ENCODE measurements at regions not wholly inside any gene's neighbourhood (a gene's known extent, or its start where the extent isn't known, plus 50 kb on each side); places are given as distances from the start of the nearest gene placed in this dataset.

- H3K9me1 ChIP-seq (replicated peaks; ENCODE audit: control insufficient read depth, extremely low read depth, insufficient read depth, low read length), result no peaks in the 10 kb centered on the region
- no peak for TF ChIP-seq GATA2 (IDR thresholded peaks at IDR 0.05; ENCODE audit: insufficient read depth, insufficient read length, low read depth, low read length)
- TF ChIP-seq EZH2 (IDR thresholded peaks at IDR 0.05; ENCODE audit: borderline replicate concordance, low read depth, low read length, severe bottlenecking), result no peak
- TF ChIP-seq FOS (IDR thresholded peaks at IDR 0.05; ENCODE audit: borderline replicate concordance, insufficient read depth, low read length), result no peak
- no peak for TF ChIP-seq JUN (IDR thresholded peaks at IDR 0.05; ENCODE audit: borderline replicate concordance, insufficient read depth, insufficient read length, low read depth)
- TF ChIP-seq POLR2A (IDR thresholded peaks at IDR 0.05; ENCODE audit: low read depth, low read length), result no peak
- TF ChIP-seq CTCF (IDR thresholded peaks at IDR 0.05; ENCODE audit: extremely low read depth in 1 of 2, insufficient read depth in 1 of 2, low read depth in 1 of 2, low read length in 2 of 2), result no peak
- no peak for TF ChIP-seq MYC (IDR thresholded peaks at IDR 0.05; ENCODE audit: low read depth, low read length)
- TF ChIP-seq POLR2AphosphoS5 (IDR thresholded peaks at IDR 0.05; ENCODE audit: insufficient read depth, low read depth, low read length), result no peak
- TF ChIP-seq, protein P1, sequence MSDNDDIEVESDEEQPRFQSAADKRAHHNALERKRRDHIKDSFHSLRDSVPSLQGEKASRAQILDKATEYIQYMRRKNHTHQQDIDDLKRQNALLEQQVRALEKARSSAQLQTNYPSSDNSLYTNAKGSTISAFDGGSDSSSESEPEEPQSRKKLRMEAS (IDR thresholded peaks at IDR 0.05; ENCODE audit: insufficient read depth, insufficient read length), result no peak
- no peaks in the 10 kb centered on the region for H3K79me2 ChIP-seq (ENCODE audit: control insufficient read depth, insufficient read depth, low read length)
- ChIA-PET CTCF (no interaction called here), POLR2A (no interaction called here)
- no peak overlapping the region for H3K9ac ChIP-seq (replicated peaks; ENCODE audit: extremely low read depth, insufficient read depth, low read length)
- H3K27ac ChIP-seq (ENCODE audit: insufficient read depth, low read depth, low read length), result no peak overlapping the region
- DNase-seq (ENCODE audit: low read depth, low spot score), result no peak
- intact Hi-C loops (cut with micrococcal nuclease) (no loop called here), dilution Hi-C loops (cut with MboI; ENCODE audit: extremely low pct_ligation_motif_present, low sequenced_read_pairs) (no loop called here)
- no peaks in the 10 kb centered on the region for H3K9me3 ChIP-seq (replicated peaks; ENCODE audit: control insufficient read depth, insufficient read depth, low read length)
- no peaks in the 10 kb centered on the region for H3K27me3 ChIP-seq (ENCODE audit: control insufficient read depth in 2 of 2, insufficient read depth in 2 of 2, low read length in 2 of 2)
- BruUV-seq (replicated peaks), result no TSS peak
- no peak overlapping the region for H3K4me2 ChIP-seq (ENCODE audit: insufficient read depth, low read length)
- no peaks in the 10 kb centered on the region for H3K4me1 ChIP-seq (ENCODE audit: control insufficient read depth, extremely low read depth, insufficient read depth, low read length)
- H4K20me1 ChIP-seq (replicated peaks; ENCODE audit: control insufficient read depth, extremely low read depth, insufficient read depth, low read length), result no peaks in the 10 kb centered on the region
- no peaks in the 10 kb centered on the region for H3K36me3 ChIP-seq (ENCODE audit: control insufficient read depth in 2 of 2, extremely low read depth in 1 of 2, insufficient read depth in 2 of 2, low read length in 2 of 2)
- H2AFZ ChIP-seq (ENCODE audit: low read depth, low read length), result no peak overlapping the region
- no peak overlapping the region for H3K4me3 ChIP-seq (replicated peaks in 1 of 3; ENCODE audit: insufficient read depth in 1 of 3, low read depth in 1 of 3, low read length in 3 of 3)
- no peak for FAIRE-seq
Measured at GRCh38 chr5:67969631-67970030, 245.9 kb upstream of the PIK3R1 start.

All from endothelial cell of umbilical vein (primary cell).